K562 (cell line): ENCODE measurements at regions not wholly inside any gene's neighbourhood (a gene's known extent, or its start where the extent isn't known, plus 50 kb on each side); places are given as distances from the start of the nearest gene placed in this dataset.

Experiments
- ATAC-seq: fragments of 200-7000 bp; cut with Tn5 transposase; 3 replicates; pipeline ENCODE4 v1.9.1; 2020; ENCODE audit warnings: moderate library complexity
- BruUV-seq: library from RNA; stranded (reverse); fragments of 400-500 nt; replicated peaks from 2 replicates; lab custom pipeline; 2021; lab: Mats Ljungman, UMichigan
- CTCF ChIA-PET: fragments of 300-600 bp; formaldehyde crosslinking; extraction: SDS; loops from one replicate; lab custom pipeline; 2021; ENCODE audit warnings: low intra/inter-chr PET ratio; lab: Yijun Ruan, JAX
- POLR2A ChIA-PET: fragments of 300-600, 350-650 bp; sonication (Branson Sonifier 250); formaldehyde crosslinking; extraction: SDS; loops from one replicate; lab custom pipeline; 2021; ENCODE audit warnings: antibody characterized with exemption, inconsistent platforms; lab: Yijun Ruan, JAX
- DNase-seq, 4 experiments: peaks; one replicate each; pipeline versions ENCODE4 v3.0.0 to v3.0.0-alpha.2; 2011 to 2018; ENCODE audit warnings: low spot score in 3 of 4, mixed read lengths in 3 of 4; ENCODE audit errors: extremely low read depth in 1 of 4
- FAIRE-seq: peaks from 2 replicates; lab custom pipeline; 2011; peaks lifted over from hg19 to GRCh38; lab: Jason Lieb, UNC
- H2AFZ ChIP-seq: 2 replicates; pipeline ENCODE4 v1.6.0; 2011; ENCODE audit warnings: low read depth, low read length, control low read depth, inconsistent platforms
- H3K27ac ChIP-seq: fragments of 200-600 bp; 3 replicates; pipeline ENCODE4 v1.8.0; 2011; ENCODE audit warnings: low read depth, mild to moderate bottlenecking, control low read depth, inconsistent platforms, low read length, moderate library complexity, mixed read lengths; ENCODE audit errors: extremely low read depth
- H3K27me3 ChIP-seq, 2 experiments: fragments of 300-600 bp in 1 of 2; 2 replicates in 1 of 2; 3 replicates in 1 of 2; pipeline versions ENCODE4 v1.6.0 to v1.8.0; 2011; ENCODE audit warnings: inconsistent platforms in 2 of 2, low read length in 2 of 2, mild to moderate bottlenecking in 1 of 2, mixed read lengths in 1 of 2, moderate library complexity in 1 of 2; ENCODE audit not compliant: control insufficient read depth in 2 of 2, insufficient read depth in 2 of 2
- H3K36me3 ChIP-seq: fragments of 300-600 bp; 3 replicates; pipeline ENCODE4 v1.8.0; 2011; ENCODE audit warnings: mild to moderate bottlenecking, low read length, inconsistent platforms; ENCODE audit not compliant: control insufficient read depth, insufficient read depth
- H3K4me1 ChIP-seq, 2 experiments: fragments of 200-600 bp in 1 of 2; replicated peaks in 1 of 2; 2 replicates in 1 of 2; 3 replicates in 1 of 2; pipeline versions ENCODE4 v1.5.1 to v1.8.0; 2011; ENCODE audit warnings: inconsistent platforms in 2 of 2, low read length in 2 of 2, mild to moderate bottlenecking in 1 of 2, mixed read lengths in 1 of 2, moderate library complexity in 1 of 2; ENCODE audit not compliant: control insufficient read depth in 2 of 2, insufficient read depth in 2 of 2
- H3K4me2 ChIP-seq: 2 replicates; pipeline ENCODE4 v1.6.1; 2011; ENCODE audit warnings: low read length, control low read depth, inconsistent platforms, mixed read lengths; ENCODE audit not compliant: insufficient read depth
- H3K4me3 ChIP-seq: fragments of 200-600 bp; sonication (generic), shearing (Covaris generic); 2 replicates; pipeline ENCODE4 v1.5.1; 2016; ENCODE audit warnings: control low read depth, inconsistent platforms
- H3K79me2 ChIP-seq: fragments of 200-600 bp; 3 replicates; pipeline ENCODE4 v1.8.0; 2011; ENCODE audit warnings: low read length, inconsistent platforms; ENCODE audit not compliant: control insufficient read depth, insufficient read depth
- H3K9ac ChIP-seq, 2 experiments: 2 replicates each; pipeline versions ENCODE4 v1.6.0 to v1.6.1; 2011; ENCODE audit warnings: low read depth in 2 of 2, low read length in 2 of 2, control low read depth in 1 of 2, inconsistent platforms in 1 of 2, mild to moderate bottlenecking in 1 of 2, mixed read lengths in 1 of 2; ENCODE audit not compliant: insufficient read depth in 1 of 2
- H3K9me1 ChIP-seq: one replicate; pipeline ENCODE4 v1.6.0; 2011; ENCODE audit warnings: inconsistent platforms, mild to moderate bottlenecking, low read length, moderate library complexity; ENCODE audit not compliant: control insufficient read depth, insufficient read depth
- H3K9me3 ChIP-seq: replicated peaks from 2 replicates; pipeline ENCODE4 v1.5.1; 2011; ENCODE audit warnings: low read depth, low read length, inconsistent platforms; ENCODE audit not compliant: control insufficient read depth, insufficient read depth
- H4K20me1 ChIP-seq: replicated peaks from 2 replicates; pipeline ENCODE4 v1.6.1; 2011; ENCODE audit warnings: low read length, inconsistent platforms, mixed read lengths; ENCODE audit not compliant: control insufficient read depth, insufficient read depth
- CHD7 ChIP-seq: fragments of 200-600 bp; sonication (generic); IDR thresholded peaks from one replicate; pipeline ENCODE4 v1.6.1; 2012; ENCODE audit warnings: mild to moderate bottlenecking, low read depth, low read length, inconsistent platforms
- DIDO1 ChIP-seq: fragments of 450-650 bp; IDR thresholded peaks from 2 replicates; pipeline ENCODE4 v1.6.1; 2016; ENCODE audit warnings: low read depth, missing biosample characterization, missing genetic modification characterization
- EWSR1 ChIP-seq: fragments of 450-650 bp; IDR thresholded peaks from 2 replicates; pipeline ENCODE4 v1.6.1; 2018; ENCODE audit warnings: borderline replicate concordance, mild to moderate bottlenecking, low read depth, moderate library complexity; ENCODE audit not compliant: partially characterized antibody
- FOXA1 ChIP-seq: fragments of 450-650 bp; IDR thresholded peaks from 2 replicates; pipeline ENCODE4 v1.6.1; 2016; ENCODE audit warnings: mild to moderate bottlenecking, borderline replicate concordance
- KAT8 ChIP-seq: fragments of 450-650 bp; IDR thresholded peaks from 2 replicates; pipeline ENCODE4 v1.6.1; 2016; ENCODE audit warnings: low read depth, mild to moderate bottlenecking
- LARP7 ChIP-seq: fragments of 450-650 bp; IDR thresholded peaks from 2 replicates; pipeline ENCODE4 v1.6.1; 2016
- MCM2 ChIP-seq: fragments of 450-650 bp; IDR thresholded peaks from 2 replicates; pipeline ENCODE4 v1.6.1; 2017; ENCODE audit warnings: low read depth, mild to moderate bottlenecking
- MTA2 ChIP-seq: fragments of 450-650 bp; IDR thresholded peaks from 2 replicates; pipeline ENCODE4 v1.6.1; 2016; ENCODE audit warnings: low read depth
- MTA3 ChIP-seq: fragments of 450-650 bp; formaldehyde crosslinking; IDR thresholded peaks from 2 replicates; pipeline ENCODE4 v1.6.1; 2017; ENCODE audit warnings: mild to moderate bottlenecking, borderline replicate concordance
- NR2C2 ChIP-seq, 2 experiments: fragments of 200-800 bp in 1 of 2; sonication (Bioruptor generic) in 1 of 2; sonication (generic) in 1 of 2; formaldehyde crosslinking in 1 of 2; IDR thresholded peaks; 2 replicates each; pipeline versions ENCODE4 v1.6.1 to v1.8.0; 2016 to 2022; ENCODE audit warnings: mild to moderate bottlenecking in 1 of 2, missing compliant biosample characterization in 1 of 2, missing genetic modification characterization in 1 of 2, missing genetic modification reagents in 1 of 2
- RBM17 ChIP-seq: fragments of 200-400 bp; formaldehyde crosslinking; IDR thresholded peaks from 2 replicates; pipeline ENCODE4 v1.6.1; 2017; ENCODE audit warnings: low read depth, mild to moderate bottlenecking, low read length, borderline replicate concordance
- ZNF253 ChIP-seq: fragments of 250-450 bp; sonication (Bioruptor Pico); conservative IDR thresholded peaks from 2 replicates; pipeline ENCODE4 v1.6.1; 2021; ENCODE audit warnings: mild to moderate bottlenecking
- ZNF511 ChIP-seq: sonication (generic); formaldehyde crosslinking; IDR thresholded peaks from 2 replicates; pipeline ENCODE4 v1.8.0; 2022; ENCODE audit warnings: mild to moderate bottlenecking, missing genetic modification reagents
- WGBS: fragments of 100-300 bp; shearing (Covaris generic); methylation state at CpG from one replicate; pipeline ENCODE4 v1.1.6; 2016; ENCODE audit warnings: low coverage, mixed read lengths; ENCODE audit not compliant: insufficient coverage; ENCODE audit errors: missing lambda C conversion rate; 5-methylcytosine and 5-hydroxymethylcytosine counted together
- in situ Hi-C: fragments of 300-500 bp; cut with MboI; formaldehyde crosslinking; loops from 4 replicates; pipeline ENCODE4 v1.15.0; 2018; ENCODE audit warnings: inconsistent platforms, mixed read lengths
- intact Hi-C: fragments of 100-400 bp; cut with micrococcal nuclease; formaldehyde crosslinking; loops from 2 replicates; pipeline ENCODE4 v1.14.2; 2022

DNA sequence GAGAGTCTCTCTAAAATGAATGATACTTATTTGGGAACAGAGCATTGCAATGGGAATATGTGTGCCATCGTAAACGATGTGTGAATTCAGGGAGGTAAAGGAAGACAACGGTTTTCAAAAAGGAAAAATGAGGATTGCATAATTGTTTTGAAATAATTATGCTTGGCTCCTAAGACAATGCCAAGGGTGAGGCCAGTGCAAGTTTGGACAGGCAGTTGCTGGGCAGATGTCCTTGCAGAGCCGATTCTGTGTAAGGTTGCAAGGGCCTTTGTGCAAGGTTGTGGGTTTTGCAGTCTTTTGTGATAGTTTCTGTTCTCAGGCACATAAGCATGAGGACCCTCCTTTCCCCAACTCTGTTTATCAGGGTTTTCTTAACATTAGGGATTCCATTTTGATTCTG lies 70.0 kb upstream of the ZNF236 start:
- no peaks in the 10 kb centered on the region for H3K79me2 ChIP-seq
- no peak for FAIRE-seq
- WGBS = 0% methylated on average over 4 of the region's 4 CpGs
- TF ChIP-seq MTA3 (no peak), KAT8 (no peak), ZNF253 (no peak), LARP7 (no peak), MCM2 (no peak), ZNF511 (no peak), FOXA1 (no peak), MTA2 (no peak), RBM17 (no peak), CHD7 (no peak), NR2C2 (CRISPR knock-in tag; IDR thresholded peaks at IDR 0.05) (no peak), NR2C2 (tag; IDR thresholded peaks at IDR 0.05) (no peak), EWSR1 (no peak), DIDO1 (no peak)

More for the DNA sequence above, 70.0 kb upstream of the ZNF236 start:
- H3K9ac ChIP-seq = no peak overlapping the region
- H3K4me1 ChIP-seq = peaks cover 0 to 6% of the 10 kb centered on the region in 2 experiments; a peak in 2 of 5 replicates
- no peak overlapping the region for H3K27ac ChIP-seq
- no peaks in the 10 kb centered on the region for H3K9me3 ChIP-seq
- no peak overlapping the region for H2AFZ ChIP-seq
- DNase-seq (no peak), ATAC-seq (no peak)
- H3K9me1 ChIP-seq = no peaks in the 10 kb centered on the region
- H3K27me3 ChIP-seq = 0 out of 5 replicates have a peak, but pooled peaks cover 0 to 4% of the 10 kb centered on the region in 2 experiments
- no peak overlapping the region for H3K4me2 ChIP-seq
- intact Hi-C loops = no loop called here
- BruUV-seq = no TSS peak
- in situ Hi-C loops = no loop called here
- no peaks in the 10 kb centered on the region for H4K20me1 ChIP-seq
- H3K4me3 ChIP-seq = no peak overlapping the region
- CTCF ChIA-PET = no interaction called here
- no peaks in the 10 kb centered on the region for H3K36me3 ChIP-seq
- POLR2A ChIA-PET = no interaction called here
